GM12878 (cell line): ENCODE measurements at regions not wholly inside any gene's neighbourhood (a gene's known extent, or its start where the extent isn't known, plus 50 kb on each side); places are given as distances from the start of the nearest gene placed in this dataset.

Experiments
- CBX3 ChIP-seq: fragments of 200-600 bp; sonication (generic); IDR thresholded peaks from 2 replicates; pipeline ENCODE4 v1.6.1; 2016; ENCODE audit warnings: low read depth, borderline replicate concordance
- CUX1 ChIP-seq: IDR thresholded peaks from 2 replicates; pipeline ENCODE4 v1.6.1; 2012; ENCODE audit warnings: improper control_type of control experiment, low read depth, low read length; ENCODE audit not compliant: insufficient replicate concordance
- ELK1 ChIP-seq: IDR thresholded peaks from 2 replicates; pipeline ENCODE4 v1.6.1; 2012; ENCODE audit warnings: low read depth, low read length, improper control_type of control experiment
- EP300 ChIP-seq, 2 experiments: fragments of 150-350 bp in 1 of 2; IDR thresholded peaks; 2 replicates each; pipeline ENCODE4 v1.6.1; 2011 to 2012; ENCODE audit warnings: low read depth in 2 of 2, low read length in 2 of 2, borderline replicate concordance in 1 of 2, improper control_type of control experiment in 1 of 2, inconsistent platforms in 1 of 2; ENCODE audit not compliant: control insufficient read depth in 1 of 2
- GATAD2B ChIP-seq: fragments of 450-650 bp; conservative IDR thresholded peaks from 2 replicates; pipeline ENCODE4 v1.6.1; 2017; ENCODE audit warnings: low read depth, mild to moderate bottlenecking, moderate library complexity
- MAX ChIP-seq: IDR thresholded peaks from 2 replicates; pipeline ENCODE4 v1.6.1; 2012; ENCODE audit warnings: low read depth, low read length, improper control_type of control experiment
- POLR2AphosphoS5 ChIP-seq: IDR thresholded peaks from 2 replicates; pipeline ENCODE4 v1.6.1; 2011; ENCODE audit warnings: mild to moderate bottlenecking, low read length, inconsistent platforms
- SIN3A ChIP-seq: IDR thresholded peaks from 2 replicates; pipeline ENCODE4 v1.6.1; 2012; ENCODE audit warnings: low read depth, low read length, improper control_type of control experiment
- SPI1 ChIP-seq: IDR thresholded peaks from 2 replicates; pipeline ENCODE4 v1.6.1; 2011; ENCODE audit warnings: low read depth, mild to moderate bottlenecking, low read length, moderate library complexity, borderline replicate concordance; ENCODE audit not compliant: insufficient read depth
- SREBF1 ChIP-seq: IDR thresholded peaks from 2 replicates; pipeline ENCODE4 v1.6.1; 2012; ENCODE audit warnings: mild to moderate bottlenecking, low read length
- TBL1XR1 ChIP-seq: IDR thresholded peaks from 2 replicates; pipeline ENCODE4 v1.6.1; 2012; ENCODE audit warnings: low read depth, low read length, improper control_type of control experiment
- TCF12 ChIP-seq: IDR thresholded peaks from 2 replicates; pipeline ENCODE4 v1.6.1; 2011; ENCODE audit warnings: low read depth, mild to moderate bottlenecking, low read length
- YY1 ChIP-seq: IDR thresholded peaks from 2 replicates; pipeline ENCODE4 v1.6.1; 2011; ENCODE audit warnings: low read depth, mild to moderate bottlenecking, low read length
- TF ChIP-seq, protein P1 (sequence below), 3 experiments: IDR thresholded peaks in 2 of 3; conservative IDR thresholded peaks in 1 of 3; 2 replicates each; pipeline ENCODE4 v1.5.1; 2011; ENCODE audit warnings: low read depth in 3 of 3, low read length in 3 of 3, mild to moderate bottlenecking in 3 of 3, control low read depth in 2 of 3, moderate library complexity in 2 of 3, inconsistent platforms in 1 of 3, mixed read lengths in 1 of 3; ENCODE audit not compliant: control insufficient read depth in 2 of 3, insufficient read depth in 1 of 3; ENCODE audit errors: extremely low read depth in 1 of 3

DNA sequence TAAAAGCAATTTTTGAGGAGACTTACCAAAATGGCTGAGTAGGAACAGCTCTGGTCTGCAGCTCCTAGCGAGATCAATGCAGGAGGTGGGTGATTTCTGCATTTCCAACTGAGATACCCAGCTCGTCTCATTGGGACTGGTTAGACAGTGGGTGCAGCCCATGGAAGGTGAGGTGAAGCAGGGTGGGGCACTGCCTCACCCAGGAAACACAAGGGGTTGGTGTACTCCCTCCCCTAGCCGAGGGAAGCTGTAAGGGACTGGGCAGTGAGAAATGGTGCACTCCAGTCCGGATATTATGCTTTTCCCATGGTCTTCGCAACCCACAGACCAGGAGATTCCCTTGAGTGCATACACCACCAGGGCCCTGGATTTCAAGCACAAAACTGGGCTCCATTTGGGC is 419.0 kb downstream of the NUP35 start:
- TF ChIP-seq CUX1, result no peak
- no peak for TF ChIP-seq YY1
- TF ChIP-seq, protein P1, sequence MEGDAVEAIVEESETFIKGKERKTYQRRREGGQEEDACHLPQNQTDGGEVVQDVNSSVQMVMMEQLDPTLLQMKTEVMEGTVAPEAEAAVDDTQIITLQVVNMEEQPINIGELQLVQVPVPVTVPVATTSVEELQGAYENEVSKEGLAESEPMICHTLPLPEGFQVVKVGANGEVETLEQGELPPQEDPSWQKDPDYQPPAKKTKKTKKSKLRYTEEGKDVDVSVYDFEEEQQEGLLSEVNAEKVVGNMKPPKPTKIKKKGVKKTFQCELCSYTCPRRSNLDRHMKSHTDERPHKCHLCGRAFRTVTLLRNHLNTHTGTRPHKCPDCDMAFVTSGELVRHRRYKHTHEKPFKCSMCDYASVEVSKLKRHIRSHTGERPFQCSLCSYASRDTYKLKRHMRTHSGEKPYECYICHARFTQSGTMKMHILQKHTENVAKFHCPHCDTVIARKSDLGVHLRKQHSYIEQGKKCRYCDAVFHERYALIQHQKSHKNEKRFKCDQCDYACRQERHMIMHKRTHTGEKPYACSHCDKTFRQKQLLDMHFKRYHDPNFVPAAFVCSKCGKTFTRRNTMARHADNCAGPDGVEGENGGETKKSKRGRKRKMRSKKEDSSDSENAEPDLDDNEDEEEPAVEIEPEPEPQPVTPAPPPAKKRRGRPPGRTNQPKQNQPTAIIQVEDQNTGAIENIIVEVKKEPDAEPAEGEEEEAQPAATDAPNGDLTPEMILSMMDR (IDR thresholded peaks at IDR 0.05 in 2 of 3, conservative IDR thresholded peaks at IDR 0.05 in 1 of 3; ENCODE audit: control insufficient read depth in 2 of 3, extremely low read depth in 1 of 3, insufficient read depth in 1 of 3, low read depth in 3 of 3, low read length in 3 of 3), result no peak
- no peak for TF ChIP-seq CBX3
- no peak for TF ChIP-seq ELK1
- no peak for TF ChIP-seq SPI1
- TF ChIP-seq TBL1XR1, result no peak
- TF ChIP-seq POLR2AphosphoS5, result no peak
- no peak for TF ChIP-seq EP300 (IDR thresholded peaks at IDR 0.05; ENCODE audit: borderline replicate concordance in 1 of 2, control insufficient read depth in 1 of 2, low read depth in 2 of 2, low read length in 2 of 2)
- TF ChIP-seq GATAD2B, result no peak
- TF ChIP-seq MAX, result no peak
- no peak for TF ChIP-seq TCF12
- no peak for TF ChIP-seq SREBF1
- no peak for TF ChIP-seq SIN3A
